ENCODE measurements at regions not wholly inside any gene's neighbourhood (a gene's known extent, or its start where the extent isn't known, plus 50 kb on each side); places are given as distances from the start of the nearest gene placed in this dataset.

DNA sequence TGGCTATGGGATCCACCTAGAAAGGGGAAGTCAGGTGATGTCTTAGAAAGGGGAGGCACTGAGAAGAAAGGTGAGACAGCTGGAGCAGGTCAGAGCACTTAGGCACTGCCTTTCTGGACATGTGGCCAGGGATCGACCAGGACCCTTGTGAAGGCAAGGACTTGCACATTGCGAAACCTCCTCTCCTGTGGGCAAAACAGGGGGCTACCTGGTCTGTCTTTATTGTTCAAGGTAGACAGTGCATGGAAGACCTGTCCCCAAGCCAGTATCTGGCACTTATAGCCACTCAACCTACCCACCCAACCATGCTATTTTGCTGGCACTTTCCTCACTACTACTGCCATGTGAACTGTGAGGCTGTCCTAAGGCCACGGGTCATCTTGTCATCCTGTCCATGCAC, 67.2 kb downstream of the NAV1 start:
- DNase-seq (ENCODE audit: extremely low read depth, insufficient read length) = no peak
- H3K4me3 ChIP-seq (replicated peaks; ENCODE audit: low read depth, low read length) = no peak overlapping the region
- H3K36me3 ChIP-seq (ENCODE audit: control insufficient read depth, insufficient read depth, low read length) = no peaks in the 10 kb centered on the region
- no peaks in the 10 kb centered on the region; the same call in 1 of the 2 replicates for H3K27me3 ChIP-seq (replicated peaks; ENCODE audit: control insufficient read depth, insufficient read depth, low read length)
- TF ChIP-seq, protein P1, sequence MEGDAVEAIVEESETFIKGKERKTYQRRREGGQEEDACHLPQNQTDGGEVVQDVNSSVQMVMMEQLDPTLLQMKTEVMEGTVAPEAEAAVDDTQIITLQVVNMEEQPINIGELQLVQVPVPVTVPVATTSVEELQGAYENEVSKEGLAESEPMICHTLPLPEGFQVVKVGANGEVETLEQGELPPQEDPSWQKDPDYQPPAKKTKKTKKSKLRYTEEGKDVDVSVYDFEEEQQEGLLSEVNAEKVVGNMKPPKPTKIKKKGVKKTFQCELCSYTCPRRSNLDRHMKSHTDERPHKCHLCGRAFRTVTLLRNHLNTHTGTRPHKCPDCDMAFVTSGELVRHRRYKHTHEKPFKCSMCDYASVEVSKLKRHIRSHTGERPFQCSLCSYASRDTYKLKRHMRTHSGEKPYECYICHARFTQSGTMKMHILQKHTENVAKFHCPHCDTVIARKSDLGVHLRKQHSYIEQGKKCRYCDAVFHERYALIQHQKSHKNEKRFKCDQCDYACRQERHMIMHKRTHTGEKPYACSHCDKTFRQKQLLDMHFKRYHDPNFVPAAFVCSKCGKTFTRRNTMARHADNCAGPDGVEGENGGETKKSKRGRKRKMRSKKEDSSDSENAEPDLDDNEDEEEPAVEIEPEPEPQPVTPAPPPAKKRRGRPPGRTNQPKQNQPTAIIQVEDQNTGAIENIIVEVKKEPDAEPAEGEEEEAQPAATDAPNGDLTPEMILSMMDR (IDR thresholded peaks at IDR 0.05; ENCODE audit: insufficient read depth, low read length, poor library complexity, severe bottlenecking) = no peak

DNA sequence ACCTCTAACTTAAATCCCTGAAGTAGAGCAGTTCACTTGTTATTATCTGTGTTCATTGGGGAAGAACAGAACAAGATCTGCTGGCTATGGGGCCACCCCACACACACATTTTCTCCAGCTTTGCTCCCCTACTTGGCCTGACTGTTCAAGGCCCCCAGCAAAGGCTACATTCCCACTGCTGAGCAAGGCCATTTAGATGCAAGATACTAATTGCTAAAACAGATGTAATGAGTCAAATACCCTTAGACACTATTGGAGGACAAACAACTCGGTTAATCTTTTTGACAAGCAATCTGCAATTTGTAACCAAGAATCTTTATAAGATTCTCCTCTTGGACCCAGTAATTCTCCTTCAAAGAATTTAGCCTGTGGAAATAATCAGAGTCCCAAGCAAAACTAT, 67.7 kb downstream of the NAV1 start:
- no peaks in the 10 kb centered on the region for H3K36me3 ChIP-seq (ENCODE audit: control insufficient read depth, insufficient read depth, low read length)
- DNase-seq (ENCODE audit: extremely low read depth, insufficient read length) = no peak
- no peaks in the 10 kb centered on the region; the same call in 1 of the 2 replicates for H3K27me3 ChIP-seq (replicated peaks; ENCODE audit: control insufficient read depth, insufficient read depth, low read length)
- TF ChIP-seq, protein P1 (IDR thresholded peaks at IDR 0.05; ENCODE audit: insufficient read depth, low read length, poor library complexity, severe bottlenecking) = no peak
- H3K4me3 ChIP-seq (replicated peaks; ENCODE audit: low read depth, low read length) = no peak overlapping the region

DNA sequence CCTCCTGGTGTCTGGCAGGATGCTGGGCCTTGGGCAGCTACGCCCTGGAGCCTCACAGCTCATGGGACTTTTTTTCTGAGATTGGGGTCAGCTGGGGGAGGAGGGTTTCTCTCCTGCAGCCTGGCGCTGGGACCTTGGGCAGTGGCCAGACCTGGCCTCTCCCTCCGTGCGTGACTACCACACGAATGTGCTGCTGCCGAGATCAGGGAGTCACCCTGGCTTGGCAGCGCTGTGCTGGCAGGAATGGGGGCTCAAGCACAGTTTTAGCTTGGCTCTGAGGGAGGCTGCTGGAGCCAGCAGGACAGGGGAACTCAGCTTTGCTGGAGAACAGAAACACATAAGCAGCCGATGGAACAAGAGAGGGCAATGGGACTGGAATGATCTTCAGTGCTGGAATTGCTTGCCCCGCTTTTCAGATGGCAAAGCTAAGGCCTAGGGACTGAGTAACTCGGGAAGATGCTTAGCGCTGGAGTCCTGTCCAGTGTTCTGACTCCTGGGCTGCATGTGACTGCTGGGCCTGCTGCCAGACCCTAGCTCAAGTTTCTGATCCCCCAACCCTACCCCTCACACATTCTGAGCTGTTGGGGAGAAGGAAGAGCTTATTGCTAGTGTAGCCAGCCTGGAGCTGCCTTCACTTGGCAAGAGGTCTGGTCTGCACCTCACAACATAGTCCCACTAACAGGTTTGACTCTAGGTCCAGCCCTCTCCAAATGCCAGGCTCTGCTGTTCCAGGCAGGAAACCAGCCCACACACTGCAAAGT, 69.9 kb downstream of the NAV1 start:
- DNase-seq (ENCODE audit: extremely low read depth, insufficient read length) = no peak
- TF ChIP-seq, protein P1 (IDR thresholded peaks at IDR 0.05; ENCODE audit: insufficient read depth, low read length, poor library complexity, severe bottlenecking) = no peak
- Histone ChIP-seq H3K36me3 (ENCODE audit: control insufficient read depth, insufficient read depth, low read length) (no peaks in the 10 kb centered on the region), H3K4me3 (replicated peaks; ENCODE audit: low read depth, low read length) (no peak overlapping the region), H3K27me3 (replicated peaks; ENCODE audit: control insufficient read depth, insufficient read depth, low read length) (no peaks in the 10 kb centered on the region; the same call in 1 of the 2 replicates)

DNA sequence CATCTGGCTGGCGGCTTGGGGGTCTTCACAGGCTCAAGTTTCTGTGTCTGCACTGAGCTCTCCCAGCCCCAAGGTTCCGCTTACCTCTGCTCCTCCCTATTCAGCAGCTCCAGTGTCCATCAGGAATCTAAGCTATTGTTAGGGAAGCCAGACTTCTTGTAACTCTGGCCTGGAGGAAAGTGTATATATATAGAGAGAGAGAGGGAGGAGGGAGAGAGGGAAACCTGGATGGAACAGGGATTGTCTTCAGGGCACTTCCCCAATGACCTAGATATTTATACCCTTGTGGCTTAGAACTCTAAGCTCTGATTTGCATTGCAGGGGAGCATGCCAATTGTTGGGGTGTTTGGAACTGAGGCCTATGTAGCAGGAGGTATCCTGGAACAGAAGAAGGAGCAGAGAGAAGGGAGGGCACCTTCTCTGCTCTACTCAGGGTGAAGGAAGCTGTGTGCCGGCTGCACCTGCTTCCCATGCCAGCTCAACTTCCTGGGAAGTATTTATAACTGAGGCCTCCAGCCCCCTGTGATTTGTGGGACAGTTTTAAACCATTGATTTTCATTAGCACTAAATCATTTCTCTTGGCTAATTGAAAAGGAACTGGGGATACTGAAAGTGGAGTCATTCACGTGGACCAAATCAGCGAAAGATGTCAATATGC, 70.9 kb downstream of the NAV1 start:
- H3K27me3 ChIP-seq (replicated peaks; ENCODE audit: control insufficient read depth, insufficient read depth, low read length) = no peaks in the 10 kb centered on the region; the same call in 1 of the 2 replicates
- no peak for DNase-seq (ENCODE audit: extremely low read depth, insufficient read length)
- no peak overlapping the region for H3K4me3 ChIP-seq (replicated peaks; ENCODE audit: low read depth, low read length)
- H3K36me3 ChIP-seq (ENCODE audit: control insufficient read depth, insufficient read depth, low read length) = no peaks in the 10 kb centered on the region
- TF ChIP-seq, protein P1 (IDR thresholded peaks at IDR 0.05; ENCODE audit: insufficient read depth, low read length, poor library complexity, severe bottlenecking) = no peak

DNA sequence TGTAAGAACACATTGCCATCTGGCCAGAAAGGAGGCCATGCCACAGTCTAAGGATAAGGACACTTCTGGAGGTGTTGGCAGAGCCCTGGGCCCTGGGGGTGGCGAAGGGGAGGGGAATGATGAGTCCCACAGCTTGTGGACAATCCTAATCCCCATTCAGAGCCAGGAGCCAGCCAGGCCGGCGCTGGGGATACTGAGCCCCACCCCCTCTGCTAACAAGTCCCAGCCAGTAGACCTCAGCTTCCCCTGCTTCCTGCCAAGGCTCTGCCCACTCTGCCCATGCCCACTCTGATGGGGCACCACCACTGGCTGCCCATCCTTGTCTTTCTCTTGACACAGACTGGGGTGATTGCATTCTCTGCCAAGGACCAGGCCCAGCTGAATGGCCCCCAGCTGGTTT, 71.9 kb downstream of the NAV1 start:
- Histone ChIP-seq H3K27me3 (replicated peaks; ENCODE audit: control insufficient read depth, insufficient read depth, low read length) (no peaks in the 10 kb centered on the region), H3K36me3 (ENCODE audit: control insufficient read depth, insufficient read depth, low read length) (no peaks in the 10 kb centered on the region), H3K4me3 (replicated peaks; ENCODE audit: low read depth, low read length) (no peak overlapping the region)
- DNase-seq (ENCODE audit: extremely low read depth, insufficient read length) = no peak
- TF ChIP-seq, protein P1 (IDR thresholded peaks at IDR 0.05; ENCODE audit: insufficient read depth, low read length, poor library complexity, severe bottlenecking) = no peak

Measured in GM06990 (cell line).